ENCODE measurements at regions not wholly inside any gene's neighbourhood (a gene's known extent, or its start where the extent isn't known, plus 50 kb on each side); places are given as distances from the start of the nearest gene placed in this dataset.
"Not testable (repeated sequence)": the region's sequence is repeated elsewhere in the genome, so short reads cannot be mapped to it uniquely, and the experiment has no call there.

DNA sequence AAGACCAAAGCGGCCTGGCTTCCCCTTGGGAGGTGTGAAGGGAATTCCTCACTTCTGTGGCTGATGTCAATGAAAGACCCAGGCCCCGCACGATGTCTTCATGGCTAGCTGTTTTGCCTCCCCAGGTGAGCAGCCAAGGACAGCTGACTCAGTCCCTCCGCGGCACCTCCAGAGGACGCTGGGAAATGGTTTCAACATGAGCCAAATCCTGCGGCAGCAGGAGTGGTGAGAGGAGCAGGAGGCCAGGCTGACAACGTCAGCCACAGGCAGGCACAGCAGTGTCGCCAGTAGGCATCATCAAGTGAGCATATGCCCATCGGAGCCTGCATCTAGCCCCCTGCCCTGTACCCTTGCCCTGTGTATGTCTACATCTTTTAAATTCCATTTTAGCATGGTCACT is 156.4 kb upstream of the RAB6C start:
- Mint-ChIP-seq H3K36me3 (ENCODE audit: low read depth) (no peaks in the 10 kb centered on the region), H3K27me3 (ENCODE audit: low read depth) (peaks cover 8% of the 10 kb centered on the region), H3K9me3 (no peaks in the 10 kb centered on the region), H3K4me1 (peaks cover 4% of the 10 kb centered on the region), H3K4me3 (no peak overlapping the region), H3K27ac (no peak overlapping the region)
- TF ChIP-seq, protein P1, sequence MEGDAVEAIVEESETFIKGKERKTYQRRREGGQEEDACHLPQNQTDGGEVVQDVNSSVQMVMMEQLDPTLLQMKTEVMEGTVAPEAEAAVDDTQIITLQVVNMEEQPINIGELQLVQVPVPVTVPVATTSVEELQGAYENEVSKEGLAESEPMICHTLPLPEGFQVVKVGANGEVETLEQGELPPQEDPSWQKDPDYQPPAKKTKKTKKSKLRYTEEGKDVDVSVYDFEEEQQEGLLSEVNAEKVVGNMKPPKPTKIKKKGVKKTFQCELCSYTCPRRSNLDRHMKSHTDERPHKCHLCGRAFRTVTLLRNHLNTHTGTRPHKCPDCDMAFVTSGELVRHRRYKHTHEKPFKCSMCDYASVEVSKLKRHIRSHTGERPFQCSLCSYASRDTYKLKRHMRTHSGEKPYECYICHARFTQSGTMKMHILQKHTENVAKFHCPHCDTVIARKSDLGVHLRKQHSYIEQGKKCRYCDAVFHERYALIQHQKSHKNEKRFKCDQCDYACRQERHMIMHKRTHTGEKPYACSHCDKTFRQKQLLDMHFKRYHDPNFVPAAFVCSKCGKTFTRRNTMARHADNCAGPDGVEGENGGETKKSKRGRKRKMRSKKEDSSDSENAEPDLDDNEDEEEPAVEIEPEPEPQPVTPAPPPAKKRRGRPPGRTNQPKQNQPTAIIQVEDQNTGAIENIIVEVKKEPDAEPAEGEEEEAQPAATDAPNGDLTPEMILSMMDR (IDR thresholded peaks at IDR 0.05; ENCODE audit: unreplicated experiment in 3 of 3) = no peak

DNA sequence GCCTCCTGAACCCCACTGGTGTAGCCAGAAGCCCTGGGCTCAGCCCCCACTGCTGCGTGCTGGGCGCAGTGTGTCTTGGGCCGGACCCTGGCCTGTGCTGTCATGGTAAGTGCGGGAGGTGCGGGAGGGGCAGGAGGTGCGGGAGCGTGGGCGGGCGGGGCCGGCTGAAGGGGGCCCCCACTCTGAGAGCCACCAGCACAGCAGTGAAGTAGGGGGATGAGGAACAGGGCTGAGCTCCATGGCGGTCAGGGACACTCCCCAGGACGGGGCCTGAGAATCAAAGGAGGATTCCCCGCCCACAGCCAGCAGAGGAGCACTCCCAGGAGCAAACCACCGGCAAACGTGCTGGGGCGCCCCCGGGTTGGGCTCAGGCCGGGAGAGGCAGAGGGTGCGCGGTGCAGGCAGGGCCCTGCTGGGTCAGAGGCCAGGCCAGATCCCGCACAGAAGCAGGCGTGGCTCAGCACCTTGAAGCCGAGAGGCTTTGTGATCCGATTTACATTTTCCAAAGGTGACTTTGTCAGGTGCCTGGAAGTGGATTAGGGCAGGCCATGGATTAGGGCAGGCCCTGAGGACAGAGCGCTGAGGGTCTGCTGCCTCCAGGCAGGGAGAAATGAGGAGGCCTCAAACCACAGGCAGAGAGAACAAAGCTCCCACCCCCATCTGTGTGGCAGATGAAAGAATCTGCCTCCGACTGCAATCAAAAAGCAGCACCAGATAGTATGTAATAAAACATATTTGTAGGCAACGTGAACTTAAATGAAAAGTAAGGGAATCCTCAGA is 152.0 kb upstream of the RAB6C start:
- Mint-ChIP-seq H3K27ac (no peak overlapping the region), H3K4me1 (peaks cover 5% of the 10 kb centered on the region), H3K4me3 (no peak overlapping the region), H3K9me3 (peaks cover 33% of the 10 kb centered on the region), H3K36me3 (ENCODE audit: low read depth) (peaks cover 25% of the 10 kb centered on the region), H3K27me3 (ENCODE audit: low read depth) (peaks cover 8% of the 10 kb centered on the region)
- TF ChIP-seq, protein P1 (IDR thresholded peaks at IDR 0.05; ENCODE audit: unreplicated experiment in 3 of 3) = no peak

DNA sequence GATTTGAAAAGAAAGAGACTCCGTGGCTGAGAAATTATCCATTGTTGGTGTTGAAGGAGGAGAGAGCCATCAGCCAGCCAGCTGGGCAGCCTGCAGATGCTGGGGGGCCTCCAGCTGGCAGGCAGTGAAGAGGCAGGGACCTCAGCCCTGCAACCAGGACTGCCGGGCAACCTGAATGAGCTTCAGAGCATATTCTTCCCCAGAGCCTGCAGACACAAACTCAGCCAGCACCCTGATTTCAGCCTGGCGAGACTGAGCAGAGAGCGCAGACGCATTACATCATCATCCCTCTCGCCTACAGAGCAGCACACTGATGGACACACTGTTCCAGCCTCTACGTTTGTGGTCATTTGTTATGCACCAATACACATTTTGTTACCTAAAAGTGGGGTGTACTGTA is 150.7 kb upstream of the RAB6C start:
- Mint-ChIP-seq H3K4me1 (peaks cover 5% of the 10 kb centered on the region), H3K36me3 (ENCODE audit: low read depth) (peaks cover 27% of the 10 kb centered on the region), H3K27ac (no peak overlapping the region), H3K4me3 (no peak overlapping the region), H3K27me3 (ENCODE audit: low read depth) (peaks cover 8% of the 10 kb centered on the region), H3K9me3 (peaks cover 35% of the 10 kb centered on the region)
- TF ChIP-seq, protein P1 (IDR thresholded peaks at IDR 0.05; ENCODE audit: unreplicated experiment in 3 of 3) = no peak

DNA sequence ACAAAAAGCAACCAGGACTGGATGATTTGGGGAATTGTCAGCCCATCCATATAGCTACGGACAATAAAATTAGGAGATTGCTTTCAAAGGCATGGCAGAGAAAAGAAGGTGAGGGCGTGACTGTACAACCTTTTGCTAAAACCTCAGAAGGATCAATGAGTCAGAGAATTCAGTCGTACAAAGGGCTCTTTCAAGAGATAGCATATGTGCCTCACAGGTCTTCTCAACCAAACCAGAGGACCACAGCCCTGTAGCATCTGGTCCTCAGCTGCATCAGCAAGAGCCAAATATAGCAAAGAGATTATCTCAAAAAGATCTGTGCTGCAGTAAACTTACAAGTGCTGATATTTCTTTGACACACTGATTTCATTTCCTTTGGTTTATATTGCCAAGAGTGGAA is 149.9 kb upstream of the RAB6C start:
- peaks cover 5% of the 10 kb centered on the region for H3K4me1 Mint-ChIP-seq
- no peak overlapping the region for H3K27ac Mint-ChIP-seq
- TF ChIP-seq, protein P1 (IDR thresholded peaks at IDR 0.05; ENCODE audit: unreplicated experiment in 3 of 3) = no peak
- H3K4me3 Mint-ChIP-seq = no peak overlapping the region
- peaks cover 36% of the 10 kb centered on the region for H3K9me3 Mint-ChIP-seq
- H3K36me3 Mint-ChIP-seq (ENCODE audit: low read depth) = peaks cover 27% of the 10 kb centered on the region
- peaks cover 8% of the 10 kb centered on the region for H3K27me3 Mint-ChIP-seq (ENCODE audit: low read depth)

DNA sequence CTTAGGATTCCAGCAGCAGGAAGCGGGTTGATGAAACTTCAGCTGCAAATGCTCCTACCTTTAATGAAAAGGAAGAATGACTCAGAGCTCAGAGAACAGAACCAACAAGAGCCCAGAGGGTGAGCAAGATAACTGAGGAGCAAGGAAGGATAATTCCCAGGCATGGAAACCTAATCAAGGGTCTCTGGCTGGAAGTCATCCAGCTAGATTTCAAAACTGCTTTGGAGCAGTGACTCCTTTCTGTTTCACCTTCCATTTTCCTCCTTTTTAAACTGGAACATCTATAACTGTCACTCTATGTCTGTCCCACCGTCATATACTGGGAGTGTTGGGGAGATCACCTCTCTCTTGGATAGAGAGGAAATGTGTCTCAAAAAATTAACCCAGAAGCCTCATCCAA is 148.4 kb upstream of the RAB6C start:
- H3K36me3 Mint-ChIP-seq (ENCODE audit: low read depth) = peaks cover 27% of the 10 kb centered on the region
- H3K27ac Mint-ChIP-seq = no peak overlapping the region
- peaks cover 40% of the 10 kb centered on the region for H3K9me3 Mint-ChIP-seq
- peaks cover 2% of the 10 kb centered on the region for H3K27me3 Mint-ChIP-seq (ENCODE audit: low read depth)
- TF ChIP-seq, protein P1 (IDR thresholded peaks at IDR 0.05; ENCODE audit: unreplicated experiment in 3 of 3) = no peak
- H3K4me1 Mint-ChIP-seq = peaks cover 5% of the 10 kb centered on the region
- H3K4me3 Mint-ChIP-seq = no peak overlapping the region

DNA sequence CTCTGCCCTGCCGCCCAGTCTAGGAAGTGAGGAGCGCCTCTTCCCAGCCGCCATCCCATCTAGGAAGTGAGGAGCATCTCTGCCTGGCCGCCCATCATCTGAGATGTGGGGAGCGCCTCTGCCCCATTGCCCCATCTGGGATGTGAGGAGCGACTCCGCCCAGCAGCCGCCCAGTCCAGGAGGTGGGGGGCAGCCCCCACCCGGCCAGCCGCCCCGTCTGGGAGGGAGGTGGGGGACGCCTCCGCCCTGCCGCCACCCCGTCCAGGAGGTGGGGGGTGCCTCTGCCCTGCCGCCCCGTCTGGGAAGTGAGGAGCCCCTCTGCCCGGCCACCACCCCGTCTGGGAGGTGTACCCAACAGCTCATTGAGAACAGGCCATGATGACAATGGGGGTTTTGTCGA is 146.0 kb upstream of the RAB6C start:
- peaks cover 27% of the 10 kb centered on the region for H3K36me3 Mint-ChIP-seq (ENCODE audit: low read depth)
- H3K27me3 Mint-ChIP-seq (ENCODE audit: low read depth); H3K4me3 Mint-ChIP-seq; H3K27ac Mint-ChIP-seq; H3K4me1 Mint-ChIP-seq: not testable (repeated sequence)
- peaks cover 40% of the 10 kb centered on the region for H3K9me3 Mint-ChIP-seq

Measured in nephron (organoid).